ENCODE measurements at regions not wholly inside any gene's neighbourhood (a gene's known extent, or its start where the extent isn't known, plus 50 kb on each side); places are given as distances from the start of the nearest gene placed in this dataset.
"Not testable (repeated sequence)": the region's sequence is repeated elsewhere in the genome, so short reads cannot be mapped to it uniquely, and the experiment has no call there.

DNA sequence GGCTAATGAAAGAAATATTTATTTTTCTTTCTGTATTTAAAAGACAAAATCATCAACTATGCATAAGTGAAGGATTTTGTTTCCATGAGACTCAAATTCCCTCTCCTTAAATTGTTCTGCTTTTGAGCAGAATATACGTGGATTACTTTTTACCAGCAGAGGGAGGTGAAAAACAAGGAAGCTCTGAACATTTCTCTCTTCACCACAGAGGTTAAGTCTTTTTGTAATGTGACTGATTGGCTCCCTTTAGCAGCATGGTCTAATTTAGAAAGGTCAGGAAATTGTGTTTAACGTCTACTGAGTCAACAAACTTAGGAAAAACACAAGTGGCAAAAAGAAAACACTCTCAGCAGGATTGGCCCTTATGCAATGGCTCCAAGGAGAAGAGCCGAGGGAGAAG, 55.1 kb upstream of the F9 start:
- no peak overlapping the region for H3K27ac ChIP-seq (replicated peaks)
- no peak for DNase-seq (ENCODE audit: low read depth in 1 of 2, low spot score in 1 of 2)
- TF ChIP-seq SPI1 (IDR thresholded peaks at IDR 0.05; ENCODE audit: borderline replicate concordance, low read depth) (no peak), GABPA (IDR thresholded peaks at IDR 0.05; ENCODE audit: low read depth) (no peak), REST (IDR thresholded peaks at IDR 0.05; ENCODE audit: insufficient replicate concordance, low read depth) (no peak), CTCF (IDR thresholded peaks at IDR 0.05; ENCODE audit: insufficient read depth, low read length) (no peak), POLR2AphosphoS5 (IDR thresholded peaks at IDR 0.05; ENCODE audit: low read depth) (no peak)
- no peak overlapping the region for H3K4me3 ChIP-seq (replicated peaks; ENCODE audit: insufficient read depth, low read length)
- no peaks in the 10 kb centered on the region for H3K27me3 ChIP-seq (ENCODE audit: insufficient read depth, poor library complexity, severe bottlenecking)

- not testable (repeated sequence) for DNase-seq (ENCODE audit: low read depth in 1 of 2, low spot score in 1 of 2); H3K4me3 ChIP-seq (replicated peaks; ENCODE audit: insufficient read depth, low read length); H3K27me3 ChIP-seq (ENCODE audit: insufficient read depth, poor library complexity, severe bottlenecking); H3K27ac ChIP-seq (replicated peaks)
These were observed 68.6 kb upstream of the F9 start for GRCh38 chrX:139461945-139462344.

DNA sequence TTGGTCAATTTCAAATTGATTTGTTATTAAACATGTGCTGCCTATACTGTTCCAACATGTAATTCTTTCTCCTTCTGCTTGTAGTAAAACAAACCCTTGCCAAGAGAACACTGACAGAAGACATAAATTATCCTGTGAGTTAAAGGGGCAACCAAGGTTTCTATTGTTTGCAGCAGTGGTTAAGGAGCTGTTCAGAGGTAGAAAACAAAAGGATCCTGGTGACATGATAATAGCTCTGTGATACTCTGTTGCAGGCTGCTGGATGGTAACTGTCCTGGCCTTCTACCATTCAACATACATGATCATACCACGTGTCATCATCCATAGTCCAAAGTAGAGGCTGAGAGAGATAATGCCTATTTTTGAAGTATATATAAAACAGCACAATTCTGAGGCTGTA, 75.8 kb upstream of the F9 start:
- no peak overlapping the region for H3K27ac ChIP-seq (replicated peaks)
- TF ChIP-seq REST (IDR thresholded peaks at IDR 0.05; ENCODE audit: insufficient replicate concordance, low read depth), result no peak
- TF ChIP-seq SPI1 (IDR thresholded peaks at IDR 0.05; ENCODE audit: borderline replicate concordance, low read depth), result no peak
- TF ChIP-seq CTCF (IDR thresholded peaks at IDR 0.05; ENCODE audit: insufficient read depth, low read length), result no peak
- TF ChIP-seq GABPA (IDR thresholded peaks at IDR 0.05; ENCODE audit: low read depth), result no peak
- TF ChIP-seq POLR2AphosphoS5 (IDR thresholded peaks at IDR 0.05; ENCODE audit: low read depth), result no peak
- no peaks in the 10 kb centered on the region for H3K27me3 ChIP-seq (ENCODE audit: insufficient read depth, poor library complexity, severe bottlenecking)
- no peak for DNase-seq (ENCODE audit: low read depth in 1 of 2, low spot score in 1 of 2)
- H3K4me3 ChIP-seq (replicated peaks; ENCODE audit: insufficient read depth, low read length), result no peak overlapping the region

- DNase-seq (ENCODE audit: low read depth in 1 of 2, low spot score in 1 of 2), result no peak
- TF ChIP-seq GABPA (IDR thresholded peaks at IDR 0.05; ENCODE audit: low read depth), result no peak
- TF ChIP-seq REST (IDR thresholded peaks at IDR 0.05; ENCODE audit: insufficient replicate concordance, low read depth), result no peak
- TF ChIP-seq POLR2AphosphoS5 (IDR thresholded peaks at IDR 0.05; ENCODE audit: low read depth), result no peak
- TF ChIP-seq SPI1 (IDR thresholded peaks at IDR 0.05; ENCODE audit: borderline replicate concordance, low read depth), result no peak
- no peak for TF ChIP-seq CTCF (IDR thresholded peaks at IDR 0.05; ENCODE audit: insufficient read depth, low read length)
- Histone ChIP-seq H3K27me3 (ENCODE audit: insufficient read depth, poor library complexity, severe bottlenecking) (no peaks in the 10 kb centered on the region), H3K27ac (replicated peaks) (no peak overlapping the region), H3K4me3 (replicated peaks; ENCODE audit: insufficient read depth, low read length) (no peak overlapping the region)
These were observed 81.5 kb upstream of the F9 start for GRCh38 chrX:139448996-139449395.

Data from HL-60 (cell line).